Colonic mucosa (tissue), 4 donors: ENCODE measurements at regions not wholly inside any gene's neighbourhood (a gene's known extent, or its start where the extent isn't known, plus 50 kb on each side); places are given as distances from the start of the nearest gene placed in this dataset.

Experiments used
- DNase-seq: peaks from one replicate; pipeline ENCODE4 v3.0.0-alpha.2; 2020
- H3K27ac ChIP-seq: fragments of 200-600 bp; one replicate; pipeline ENCODE4 v1.8.0; 2021
- H3K27me3 ChIP-seq: fragments of 200-600 bp; one replicate; pipeline ENCODE4 v1.8.0; 2021
- H3K36me3 ChIP-seq: fragments of 200-600 bp; one replicate; pipeline ENCODE4 v1.8.0; 2021
- H3K4me1 ChIP-seq: fragments of 200-600 bp; one replicate; pipeline ENCODE4 v1.8.0; 2021; ENCODE audit warnings: mild to moderate bottlenecking
- H3K4me3 ChIP-seq: fragments of 200-600 bp; one replicate; pipeline ENCODE4 v1.8.0; 2021
- H3K9ac ChIP-seq, 2 donors: one replicate each; pipeline ENCODE4 v1.7.0; 2013; ENCODE audit warnings: control low read depth in 2 of 2, low read depth in 2 of 2, low read length in 2 of 2
- H3K9me3 ChIP-seq: fragments of 200-600 bp; one replicate; pipeline ENCODE4 v1.8.0; 2021
- intact Hi-C: fragments of 100-400 bp; cut with DNase I; formaldehyde crosslinking; loops from one replicate; pipeline ENCODE4 v1.14.1; 2022
- TF ChIP-seq, protein P1 (sequence below): fragments of 200-600 bp; IDR thresholded peaks from one replicate; pipeline ENCODE4 v1.8.0; 2022; ENCODE audit warnings: antibody characterized with exemption, mild to moderate bottlenecking
- donor health status: healthy.
- donor health status: DM: no; HTN: no; CAD: no.
- donor health status: DM: no; HTN: no; CAD: no.

DNA sequence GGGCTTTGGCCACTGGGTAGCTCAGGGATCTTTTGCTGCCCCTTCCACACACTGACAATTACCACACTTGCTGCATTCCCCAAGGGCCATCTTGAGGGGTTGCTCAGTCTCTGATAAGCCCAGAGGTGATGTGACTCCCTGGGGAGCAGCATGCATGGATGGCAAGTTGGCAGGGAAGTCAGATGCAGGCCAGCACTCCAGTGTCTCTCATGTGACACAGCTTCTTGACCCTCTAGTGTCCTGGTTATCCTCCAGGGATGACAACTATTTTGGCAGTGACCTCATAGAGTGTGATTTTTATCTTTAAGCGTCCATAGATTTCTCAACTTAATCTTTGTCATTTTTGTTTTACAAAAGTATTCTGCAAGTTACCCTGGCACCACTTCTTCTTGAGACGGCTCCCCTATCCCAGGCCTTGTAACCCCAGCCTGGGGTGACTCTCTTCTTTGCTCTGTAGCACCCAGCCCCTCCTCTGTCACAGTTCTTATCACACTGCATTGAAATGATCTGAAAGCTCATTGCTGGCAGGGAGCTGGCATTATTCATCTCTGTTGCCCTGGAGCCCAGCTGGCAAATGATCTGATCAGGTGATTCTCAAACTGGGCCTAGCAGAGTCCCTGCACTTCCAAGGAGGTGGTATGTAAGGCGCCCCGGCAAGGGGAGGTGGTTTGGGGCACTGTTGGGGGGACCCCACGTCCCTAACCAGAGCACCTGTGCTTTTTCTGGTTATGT lies 72.6 kb downstream of the TENT5C start:
- DNase-seq = no peak
- Histone ChIP-seq H3K9me3 (no peaks in the 10 kb centered on the region), H3K27ac (peak overlapping the region; percentile 0), H3K27me3 (no peaks in the 10 kb centered on the region), H3K4me1 (peaks cover 12% of the 10 kb centered on the region), H3K4me3 (no peak overlapping the region), H3K36me3 (no peaks in the 10 kb centered on the region), H3K9ac (peak overlapping the region in 1 of 2 donors; percentile 30)
- intact Hi-C loops = no loop called here
- TF ChIP-seq, protein P1, sequence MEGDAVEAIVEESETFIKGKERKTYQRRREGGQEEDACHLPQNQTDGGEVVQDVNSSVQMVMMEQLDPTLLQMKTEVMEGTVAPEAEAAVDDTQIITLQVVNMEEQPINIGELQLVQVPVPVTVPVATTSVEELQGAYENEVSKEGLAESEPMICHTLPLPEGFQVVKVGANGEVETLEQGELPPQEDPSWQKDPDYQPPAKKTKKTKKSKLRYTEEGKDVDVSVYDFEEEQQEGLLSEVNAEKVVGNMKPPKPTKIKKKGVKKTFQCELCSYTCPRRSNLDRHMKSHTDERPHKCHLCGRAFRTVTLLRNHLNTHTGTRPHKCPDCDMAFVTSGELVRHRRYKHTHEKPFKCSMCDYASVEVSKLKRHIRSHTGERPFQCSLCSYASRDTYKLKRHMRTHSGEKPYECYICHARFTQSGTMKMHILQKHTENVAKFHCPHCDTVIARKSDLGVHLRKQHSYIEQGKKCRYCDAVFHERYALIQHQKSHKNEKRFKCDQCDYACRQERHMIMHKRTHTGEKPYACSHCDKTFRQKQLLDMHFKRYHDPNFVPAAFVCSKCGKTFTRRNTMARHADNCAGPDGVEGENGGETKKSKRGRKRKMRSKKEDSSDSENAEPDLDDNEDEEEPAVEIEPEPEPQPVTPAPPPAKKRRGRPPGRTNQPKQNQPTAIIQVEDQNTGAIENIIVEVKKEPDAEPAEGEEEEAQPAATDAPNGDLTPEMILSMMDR = no peak

DNA sequence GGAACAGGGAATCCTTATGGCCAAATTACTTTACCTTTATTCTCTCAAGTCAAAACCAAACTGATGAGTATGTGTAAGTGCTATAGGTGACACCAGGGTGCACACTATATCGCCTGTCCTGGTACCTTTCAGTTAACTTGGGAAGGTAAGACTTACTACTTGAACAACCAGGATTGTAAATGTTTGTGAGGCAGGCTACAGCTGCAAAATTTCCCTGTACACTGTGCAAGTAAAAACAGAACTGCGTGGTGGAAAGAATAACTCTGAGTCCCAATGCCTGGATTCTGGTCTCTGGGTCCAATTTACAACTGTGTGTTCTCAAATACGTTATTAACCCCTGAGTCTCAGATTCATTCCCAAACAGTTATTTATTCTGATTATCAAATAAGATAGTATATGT lies 73.5 kb downstream of the TENT5C start:
- DNase-seq = no peak
- no peaks in the 10 kb centered on the region for H3K36me3 ChIP-seq
- intact Hi-C loops = no loop called here
- H3K4me1 ChIP-seq = peaks cover 12% of the 10 kb centered on the region
- no peaks in the 10 kb centered on the region for H3K27me3 ChIP-seq
- no peaks in the 10 kb centered on the region for H3K9me3 ChIP-seq
- peak overlapping the region in 1 of 2 donors; percentile 6 for H3K9ac ChIP-seq
- TF ChIP-seq, protein P1 = no peak
- no peak overlapping the region for H3K4me3 ChIP-seq
- peak overlapping the region; percentile 54 for H3K27ac ChIP-seq

DNA sequence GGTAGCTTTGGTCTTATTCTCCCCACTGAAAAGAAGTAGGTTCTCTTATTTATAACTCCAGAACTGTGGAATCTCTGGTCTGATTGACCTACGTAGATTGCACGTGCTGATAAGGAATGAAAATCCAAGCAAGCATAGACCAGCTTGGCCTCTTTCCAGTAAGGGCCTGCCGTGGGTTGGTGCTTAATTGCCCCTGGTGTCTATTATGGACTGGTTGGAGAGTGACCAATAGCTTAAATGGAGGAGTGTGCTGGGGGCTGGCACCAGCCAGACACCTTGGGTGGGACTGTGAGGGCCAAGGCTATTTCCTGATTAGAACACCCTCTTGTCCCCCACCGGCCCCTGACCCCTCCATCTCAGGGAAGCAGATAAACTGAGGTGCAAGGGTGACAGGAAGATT lies 74.0 kb downstream of the TENT5C start:
- Histone ChIP-seq H3K4me1 (peaks cover 10% of the 10 kb centered on the region), H3K9ac (peak overlapping the region in 1 of 2 donors; percentile 6), H3K36me3 (no peaks in the 10 kb centered on the region), H3K4me3 (no peak overlapping the region), H3K9me3 (no peaks in the 10 kb centered on the region), H3K27me3 (no peaks in the 10 kb centered on the region), H3K27ac (peak overlapping the region; percentile 54)
- peak; percentile 58 for DNase-seq
- TF ChIP-seq, protein P1 = no peak
- intact Hi-C loops = no loop called here

DNA sequence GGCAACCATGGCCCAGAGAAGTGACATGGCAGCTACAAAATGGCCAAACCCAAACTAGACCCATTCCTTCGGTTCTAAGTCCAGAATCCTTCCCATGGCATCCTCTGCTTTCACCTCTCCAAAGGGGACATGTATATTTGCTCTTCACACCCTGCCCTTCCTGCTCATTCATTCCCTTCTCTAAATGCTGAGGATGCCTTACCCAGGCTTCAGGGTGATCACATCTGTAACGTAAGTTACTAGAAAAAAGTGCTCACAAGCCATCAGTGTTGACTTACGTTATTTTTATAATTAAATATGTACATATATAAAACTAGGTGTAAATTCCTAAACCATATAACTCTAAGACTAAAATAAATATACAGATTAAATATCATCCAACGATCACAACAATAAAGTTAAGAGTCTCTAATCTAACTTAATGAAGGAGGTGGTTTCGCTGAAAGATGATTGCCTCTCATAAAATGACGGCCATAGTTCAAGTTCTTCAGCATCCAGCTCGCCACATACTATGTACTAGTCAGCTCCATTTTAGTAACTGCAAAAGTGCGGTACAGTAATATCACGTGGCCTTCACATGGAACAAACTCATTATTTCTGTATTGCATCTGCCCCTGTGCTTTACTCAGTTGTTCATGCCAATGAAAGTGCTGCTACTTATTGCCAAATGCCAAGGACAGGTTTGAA lies 74.6 kb downstream of the TENT5C start:
- H3K9ac ChIP-seq = no peak overlapping the region
- intact Hi-C loops = no loop called here
- TF ChIP-seq, protein P1 = no peak
- DNase-seq = peak; percentile 46
- H3K9me3 ChIP-seq = no peaks in the 10 kb centered on the region
- H3K4me1 ChIP-seq = peaks cover 8% of the 10 kb centered on the region
- H3K27ac ChIP-seq = peak overlapping the region; percentile 54
- H3K4me3 ChIP-seq = no peak overlapping the region
- no peaks in the 10 kb centered on the region for H3K27me3 ChIP-seq
- no peaks in the 10 kb centered on the region for H3K36me3 ChIP-seq

DNA sequence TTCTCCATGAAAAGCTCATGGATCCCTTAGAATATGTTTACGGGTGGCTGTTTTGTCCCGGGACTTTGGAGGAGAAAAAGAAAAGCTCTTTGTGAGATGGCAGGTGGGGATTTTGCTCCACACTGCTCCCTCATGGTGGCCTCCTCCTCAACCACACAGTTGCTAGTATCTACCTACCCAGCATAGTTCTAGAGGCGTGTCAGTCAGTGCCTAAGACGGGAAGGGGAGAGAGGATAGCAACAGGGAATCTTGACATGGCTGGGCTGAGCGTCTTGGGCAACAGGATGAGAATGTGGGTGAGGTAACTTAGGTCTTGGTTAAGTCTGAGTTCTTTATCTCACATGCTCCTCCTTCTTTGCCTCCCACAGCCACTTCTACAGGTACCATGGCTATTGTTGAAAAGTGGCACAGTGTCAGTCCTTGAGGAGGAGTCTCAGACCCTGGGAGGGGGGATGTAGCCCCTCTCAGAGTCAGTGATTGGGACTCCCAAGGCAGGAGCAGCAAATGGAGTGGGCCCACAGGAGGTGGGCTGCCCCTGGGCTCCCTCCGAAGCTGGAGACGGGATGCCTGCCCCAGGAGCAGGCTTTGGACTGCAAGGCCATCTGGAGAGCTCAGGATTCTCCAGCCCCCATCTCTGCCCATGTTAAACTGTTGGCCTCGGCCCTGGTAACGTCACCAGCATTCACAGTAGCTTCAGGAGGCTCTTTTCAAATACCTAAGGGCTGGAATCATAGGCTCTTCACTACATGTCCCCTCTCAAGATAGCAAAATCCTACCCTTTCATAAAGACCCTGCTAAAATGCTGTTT lies 75.4 kb downstream of the TENT5C start:
- TF ChIP-seq, protein P1 = no peak
- Histone ChIP-seq H3K27ac (peak overlapping the region; percentile 39), H3K27me3 (no peaks in the 10 kb centered on the region), H3K36me3 (no peaks in the 10 kb centered on the region), H3K9me3 (no peaks in the 10 kb centered on the region), H3K9ac (no peak overlapping the region), H3K4me3 (no peak overlapping the region), H3K4me1 (peaks cover 8% of the 10 kb centered on the region)
- DNase-seq = no peak
- intact Hi-C loops = no loop called here
